SH-SY5Y (cell line): ENCODE measurements at regions not wholly inside any gene's neighbourhood (a gene's known extent, or its start where the extent isn't known, plus 50 kb on each side); places are given as distances from the start of the nearest gene placed in this dataset.

Source experiments
- GATA2 ChIP-seq: IDR thresholded peaks from 2 replicates; pipeline ENCODE4 v1.6.1; 2011; ENCODE audit warnings: mild to moderate bottlenecking, low read depth, low read length
- GATA3 ChIP-seq: IDR thresholded peaks from 2 replicates; pipeline ENCODE4 v1.6.1; 2011; ENCODE audit warnings: low read depth, mild to moderate bottlenecking, low read length, moderate library complexity

GRCh38 chr13:83057119-83057518 lies 825.2 kb downstream of the SLITRK1 start:
- TF ChIP-seq GATA2 (no peak), GATA3 (no peak)

- TF ChIP-seq GATA3 (no peak), GATA2 (no peak)
Measured at GRCh38 chr13:83056269-83056668, 826.0 kb downstream of the SLITRK1 start.

- TF ChIP-seq GATA3 (no peak), GATA2 (no peak)
Measured at GRCh38 chr13:83048419-83048818, 833.9 kb downstream of the SLITRK1 start.

- TF ChIP-seq GATA3: no peak
- TF ChIP-seq GATA2: no peak
Measured at GRCh38 chr13:83024955-83025594, 857.2 kb downstream of the SLITRK1 start.

GRCh38 chr13:83024232-83024631 lies 858.0 kb downstream of the SLITRK1 start:
- TF ChIP-seq GATA3: no peak
- TF ChIP-seq GATA2: no peak

- no peak for TF ChIP-seq GATA2
Measured at GRCh38 chr13:83019986-83020385, 862.3 kb downstream of the SLITRK1 start.

- no peak for TF ChIP-seq GATA3
- TF ChIP-seq GATA2: no peak
Measured at GRCh38 chr13:83009987-83010386, 872.3 kb downstream of the SLITRK1 start.

GRCh38 chr13:83008212-83008929 lies 873.9 kb downstream of the SLITRK1 start:
- no peak for TF ChIP-seq GATA3
- no peak for TF ChIP-seq GATA2

GRCh38 chr13:83007226-83007625 lies 875.0 kb downstream of the SLITRK1 start:
- no peak for TF ChIP-seq GATA3
- TF ChIP-seq GATA2: no peak

GRCh38 chr13:83003185-83003584 lies 879.1 kb downstream of the SLITRK1 start:
- no peak for TF ChIP-seq GATA2
- TF ChIP-seq GATA3: no peak

- TF ChIP-seq GATA3 (no peak), GATA2 (no peak)
Measured at GRCh38 chr13:82993417-82993816, 888.9 kb downstream of the SLITRK1 start.

GRCh38 chr13:82976499-82976898 lies 905.8 kb downstream of the SLITRK1 start:
- no peak for TF ChIP-seq GATA3
- no peak for TF ChIP-seq GATA2

- TF ChIP-seq GATA3 (no peak), GATA2 (no peak)
Measured at GRCh38 chr13:82963226-82964099, 918.8 kb downstream of the SLITRK1 start.

- TF ChIP-seq GATA3 (no peak), GATA2 (no peak)
Measured at GRCh38 chr13:82962397-82962796, 919.9 kb downstream of the SLITRK1 start.

GRCh38 chr13:82961757-82962156 lies 920.5 kb downstream of the SLITRK1 start:
- no peak for TF ChIP-seq GATA2
- TF ChIP-seq GATA3: no peak
